GM18519 (cell line): ENCODE measurements at regions not wholly inside any gene's neighbourhood (a gene's known extent, or its start where the extent isn't known, plus 50 kb on each side); places are given as distances from the start of the nearest gene placed in this dataset.

Experiments
- ATAC-seq: cut with Tn5 transposase; IDR thresholded peaks from one replicate; pipeline ENCODE4 v1.9.1; 2021; ENCODE audit warnings: mild to moderate bottlenecking, moderate library complexity; ENCODE audit not compliant: unreplicated experiment, low FRiP score

DNA sequence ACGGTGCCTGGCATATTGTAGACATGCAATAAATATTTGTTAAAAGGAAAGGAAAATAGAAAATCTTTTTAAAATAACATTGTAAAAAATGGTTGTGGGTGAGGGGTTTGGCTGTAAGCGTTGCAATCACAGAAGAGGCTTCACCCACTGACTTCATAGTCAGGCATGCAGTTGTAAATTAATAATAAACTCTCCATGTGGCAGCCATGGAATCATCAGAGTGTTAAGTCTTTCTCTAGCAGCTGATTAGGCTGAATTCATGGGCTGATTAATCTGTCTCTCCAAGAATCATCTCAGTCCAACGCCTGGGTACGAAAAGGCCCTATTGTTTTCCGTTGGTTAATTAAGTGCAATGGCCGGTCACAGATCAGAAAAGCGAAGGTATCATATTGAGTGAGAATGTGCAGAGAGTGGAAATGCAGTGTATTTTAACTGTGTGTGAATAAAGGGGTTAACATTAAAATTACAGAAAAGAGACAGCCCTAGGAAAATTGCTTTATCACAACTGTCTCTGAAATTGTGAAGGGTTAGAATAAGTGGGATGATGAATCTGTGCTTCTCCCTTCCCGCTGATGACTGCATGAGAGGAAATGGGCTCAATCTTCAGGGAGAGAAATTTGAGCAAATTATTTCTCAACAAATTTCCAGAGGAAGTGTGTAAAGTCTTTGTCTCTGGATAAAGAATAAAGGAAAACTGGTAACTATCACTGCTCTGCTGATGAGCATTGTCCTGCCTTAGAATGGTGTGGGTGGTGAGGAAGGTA is 269.0 kb downstream of the FAM76B start:
- ATAC-seq: no peak

DNA sequence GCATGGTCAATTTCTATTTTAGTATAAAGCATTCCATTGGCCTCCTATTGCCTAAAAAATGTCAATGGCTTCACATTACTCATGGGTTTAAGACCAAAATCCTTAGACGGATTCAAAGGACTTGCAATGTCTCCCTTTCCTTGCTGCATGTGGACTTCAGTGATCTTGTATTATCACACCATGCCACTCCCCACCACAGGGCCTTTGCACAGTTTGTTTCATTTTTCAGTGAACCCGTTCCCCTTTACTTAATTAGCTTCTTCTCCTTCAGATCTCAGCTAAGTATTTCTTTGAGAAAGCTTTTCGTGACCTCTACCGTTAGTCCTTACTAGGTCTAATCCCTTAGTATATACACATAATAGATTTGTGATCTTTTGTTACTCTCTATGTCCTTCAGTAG is 269.7 kb downstream of the FAM76B start:
- no peak for ATAC-seq

DNA sequence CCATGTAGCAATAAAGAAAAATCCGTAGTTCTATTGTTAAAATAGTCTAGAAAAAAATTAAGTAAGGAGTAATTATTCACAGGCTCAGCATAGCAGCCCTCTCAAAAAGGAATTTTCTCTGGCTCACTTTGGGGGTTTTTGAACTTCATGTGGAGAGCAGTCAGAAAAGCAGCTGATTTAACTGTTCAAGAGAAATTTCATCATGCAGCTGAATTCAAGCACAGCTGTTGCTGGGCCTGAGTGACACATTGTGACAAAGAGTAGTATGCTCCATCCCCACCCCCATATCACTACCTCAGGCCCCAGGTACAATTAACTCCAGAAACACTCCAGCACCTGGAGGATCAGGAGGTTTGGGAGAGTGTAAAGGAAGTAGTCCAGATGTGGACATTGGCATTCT is 272.1 kb downstream of the FAM76B start:
- ATAC-seq: no peak

DNA sequence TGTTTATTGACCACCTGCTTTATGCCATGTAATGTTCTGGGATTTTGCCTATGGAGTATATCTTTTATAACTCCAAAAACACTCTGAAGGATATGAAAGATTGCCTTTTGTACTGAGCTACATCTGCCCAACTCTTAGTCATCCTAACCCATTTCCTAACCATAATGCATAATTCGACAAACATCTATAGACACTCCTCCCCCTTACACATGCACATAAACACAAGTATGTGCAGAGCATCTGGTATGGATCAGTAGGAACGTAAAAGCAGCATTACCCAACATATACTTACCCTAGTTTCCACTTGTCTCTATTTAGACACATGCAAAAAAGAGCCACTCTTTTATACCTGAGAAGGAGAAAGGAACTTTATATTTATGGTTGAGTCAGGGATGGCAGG is 272.8 kb downstream of the FAM76B start:
- no peak for ATAC-seq

DNA sequence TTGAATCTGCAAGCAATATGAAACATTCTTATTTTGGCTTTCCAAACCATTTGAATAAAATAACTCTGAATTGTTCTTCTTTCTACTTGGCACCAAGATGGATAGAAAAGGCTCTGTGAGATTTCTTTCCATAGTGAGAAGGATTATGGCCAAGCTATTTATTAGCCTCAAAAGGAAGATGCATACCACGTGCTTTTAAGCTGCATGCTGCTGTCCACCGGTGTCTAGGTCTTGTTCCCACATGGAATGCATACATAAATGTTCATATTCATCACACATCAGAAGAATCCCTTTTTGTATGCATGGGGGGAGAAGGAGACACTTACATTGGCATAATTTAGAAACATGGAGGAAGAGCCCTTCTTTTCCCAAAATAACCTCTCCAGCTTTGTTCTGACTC is 273.4 kb downstream of the FAM76B start:
- no peak for ATAC-seq

DNA sequence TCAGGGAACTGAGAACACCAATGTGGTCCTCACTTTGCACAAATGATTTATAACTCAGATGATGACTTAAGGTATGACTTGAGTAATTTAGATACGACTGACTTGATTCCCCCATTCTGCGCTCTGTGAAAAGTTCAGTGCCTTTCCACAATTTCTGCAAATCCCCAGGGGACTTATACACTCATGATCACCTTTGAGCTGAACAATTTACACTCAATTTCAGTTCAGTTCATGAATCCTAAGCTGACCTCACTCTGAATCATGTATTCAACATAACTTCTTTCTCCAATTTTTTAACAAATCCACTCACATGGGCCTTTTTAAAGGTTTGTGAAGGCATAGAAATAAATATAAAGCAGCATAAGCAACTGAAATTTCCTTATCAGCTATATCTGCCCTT is 274.2 kb downstream of the FAM76B start:
- ATAC-seq: no peak

DNA sequence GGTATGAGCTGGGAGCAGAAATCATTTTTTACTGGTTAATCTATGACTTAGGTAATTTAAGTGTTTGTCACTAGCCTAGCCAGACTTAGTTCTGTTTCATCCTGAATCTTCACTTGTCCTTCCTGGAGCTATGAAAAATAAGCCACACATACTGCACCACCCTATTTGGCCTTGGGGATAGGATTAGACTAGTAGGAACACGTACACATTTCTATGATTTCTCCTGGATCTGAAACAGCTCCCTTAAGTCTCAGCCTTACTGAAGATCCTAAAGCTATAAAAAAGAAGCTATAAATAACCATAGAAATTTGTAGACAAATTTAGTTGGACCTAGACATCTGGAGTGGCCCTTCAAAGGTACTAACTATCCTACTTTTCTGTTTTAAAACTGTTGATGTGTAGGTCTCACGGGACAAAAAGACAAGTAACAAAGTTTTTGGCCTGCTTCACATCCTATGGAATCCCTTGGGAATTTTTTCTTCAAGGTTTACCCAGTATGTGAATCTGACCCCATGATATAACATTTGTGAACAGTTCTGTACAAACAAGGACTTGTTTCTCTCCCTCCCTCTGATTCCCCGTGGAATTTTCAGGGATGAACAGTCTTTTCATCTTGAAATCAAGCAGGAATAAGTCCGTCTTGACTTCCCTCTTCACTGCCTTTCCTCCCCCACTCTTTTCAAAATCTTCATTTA is 275.0 kb downstream of the FAM76B start:
- ATAC-seq: no peak

DNA sequence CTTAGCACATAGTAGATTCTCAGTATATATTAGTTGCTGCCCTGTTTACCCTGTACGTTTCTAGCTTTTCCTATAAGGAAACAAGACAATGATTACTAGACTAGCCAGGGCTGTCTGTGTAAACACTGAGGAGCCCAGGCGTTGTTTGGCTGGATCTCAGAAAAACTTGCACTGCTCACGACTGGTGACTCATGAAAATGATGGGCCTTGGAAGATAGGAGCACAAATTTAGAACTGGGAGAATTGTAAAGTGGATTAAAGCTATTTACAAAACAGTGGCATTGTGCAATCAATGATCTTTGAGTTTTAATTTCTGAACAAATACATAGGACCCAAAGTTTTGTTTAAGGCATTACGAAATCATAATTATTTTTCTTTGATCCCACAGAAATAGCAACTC is 276.9 kb downstream of the FAM76B start:
- ATAC-seq: no peak

DNA sequence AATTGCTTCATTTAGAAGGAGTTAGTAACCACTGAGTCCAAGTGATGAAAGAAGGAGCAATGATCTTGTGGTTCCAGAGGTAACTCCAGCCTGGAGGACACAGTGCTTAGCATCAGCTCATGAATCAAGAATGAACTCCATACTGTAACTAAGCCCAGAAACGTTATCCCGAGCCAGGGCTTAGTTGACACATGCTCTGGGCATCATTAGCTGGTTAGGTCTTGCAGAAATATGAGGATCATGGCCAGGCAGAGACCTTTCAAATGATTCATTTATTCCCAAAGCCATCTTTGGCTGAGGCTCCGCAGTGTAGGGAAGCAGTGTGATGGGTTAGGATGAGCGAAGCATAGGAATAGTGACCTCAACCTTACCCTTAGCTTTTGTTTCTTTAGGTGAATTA is 277.4 kb downstream of the FAM76B start:
- no peak for ATAC-seq

DNA sequence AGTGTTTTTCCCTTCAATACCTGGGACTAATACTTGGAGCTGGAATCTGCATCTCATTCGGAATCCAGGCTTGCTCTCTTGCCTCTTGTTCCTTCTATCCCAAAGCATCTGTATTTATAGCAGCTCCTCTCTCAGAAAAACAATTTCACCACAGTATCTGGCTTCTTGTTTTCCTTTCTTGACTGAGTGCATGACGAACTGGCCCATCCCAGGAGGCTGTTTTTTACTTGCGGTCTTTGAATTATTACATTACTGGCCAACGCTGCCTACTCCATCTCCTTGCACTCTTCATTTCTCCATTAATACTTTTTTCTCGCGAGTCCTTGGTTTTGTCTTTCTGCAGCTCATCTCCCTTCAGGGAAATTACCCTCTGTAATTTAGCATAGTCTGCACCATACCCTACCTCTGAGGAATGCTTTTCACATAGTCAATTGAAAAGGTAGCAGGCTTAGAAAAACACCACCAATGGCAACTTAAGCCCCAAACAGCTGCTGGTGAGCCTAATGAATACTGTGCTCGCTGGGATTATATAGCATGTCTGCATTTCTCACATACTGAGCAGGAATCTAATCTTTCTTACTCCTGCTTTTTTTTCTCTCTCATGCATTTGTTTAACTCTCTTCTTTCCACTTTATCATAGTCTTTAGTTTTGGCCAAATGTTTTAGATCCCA is 277.4 kb upstream of the SESN3 start:
- no peak for ATAC-seq

DNA sequence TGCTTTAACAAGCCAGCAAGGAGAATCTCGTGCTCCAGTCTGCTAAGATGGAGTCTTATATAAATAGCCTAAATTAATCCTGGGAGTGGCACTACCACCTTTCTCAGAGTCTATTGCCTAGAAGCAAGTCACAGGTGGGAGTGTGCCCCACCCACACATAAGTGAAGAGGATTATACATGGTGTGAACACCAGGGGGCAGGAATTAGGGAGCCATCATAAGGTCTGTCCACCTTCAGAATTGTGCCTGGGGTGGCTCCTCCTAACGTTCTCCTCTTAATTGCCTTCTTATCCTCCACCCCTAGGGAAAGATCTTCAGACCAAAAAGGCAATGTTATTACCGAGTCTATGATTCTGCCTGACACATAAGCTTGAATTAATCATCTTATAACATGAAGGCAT is 276.8 kb upstream of the SESN3 start:
- no peak for ATAC-seq

DNA sequence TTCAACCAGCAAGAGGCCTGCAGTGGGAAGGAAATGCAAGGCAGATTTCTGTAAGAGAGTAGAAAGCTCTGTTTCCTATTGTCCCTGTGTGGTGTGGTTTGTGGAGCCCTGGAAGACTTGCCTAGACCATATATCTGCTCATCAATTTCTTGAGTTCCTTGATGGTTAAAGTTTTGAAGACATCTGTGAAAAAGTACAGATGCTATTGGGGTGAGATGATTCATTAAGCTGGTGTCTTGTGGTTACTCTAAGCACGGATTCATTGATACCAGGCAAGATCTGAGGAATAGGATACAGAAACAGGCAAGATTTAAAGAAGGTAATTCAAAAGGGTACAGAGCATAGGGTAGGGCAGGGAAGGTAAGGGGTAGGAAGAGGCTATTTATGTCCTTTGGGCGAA is 275.8 kb upstream of the SESN3 start:
- no peak for ATAC-seq

DNA sequence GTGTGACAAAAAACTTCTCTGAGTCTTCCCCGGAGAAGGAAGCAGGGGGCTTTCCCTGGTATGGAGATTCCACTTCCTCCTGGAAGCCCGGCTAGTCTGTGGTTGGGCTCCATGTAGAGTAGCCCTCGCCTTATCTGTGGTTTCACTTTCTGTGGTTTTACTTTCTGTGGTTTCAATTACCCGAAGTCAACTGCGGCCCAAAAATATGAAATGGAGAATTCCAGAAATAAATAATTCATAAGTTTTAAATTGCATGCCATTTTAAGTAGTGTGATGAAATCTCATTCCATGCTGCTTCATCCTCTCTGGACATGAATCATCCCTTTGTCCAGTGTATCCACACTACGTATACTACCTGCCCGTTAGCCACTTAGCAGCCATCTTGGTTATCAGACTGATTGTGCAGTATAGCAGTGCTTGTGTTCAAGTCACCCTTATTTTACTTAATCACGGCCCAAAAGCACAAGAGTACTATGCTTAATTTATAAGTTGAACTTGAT is 275.0 kb upstream of the SESN3 start:
- ATAC-seq: no peak

DNA sequence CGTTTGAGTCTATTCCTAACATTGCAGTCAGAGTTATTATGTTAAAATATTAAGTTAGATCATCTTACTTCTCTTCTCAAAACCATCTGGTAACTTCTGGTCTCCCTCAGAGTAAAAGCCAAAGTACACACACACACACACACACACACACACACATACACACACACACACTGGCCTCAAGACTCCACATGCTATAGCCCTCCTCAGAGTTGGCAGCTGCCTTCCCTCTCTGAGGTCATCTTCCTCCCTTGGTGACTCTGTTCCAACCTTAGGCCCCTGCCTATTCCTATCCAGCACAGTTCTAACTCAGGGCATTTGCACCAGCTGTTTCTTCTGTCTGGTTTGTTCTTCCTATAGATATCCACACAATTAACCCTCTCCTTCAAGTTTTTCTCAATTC is 272.0 kb upstream of the SESN3 start:
- no peak for ATAC-seq

DNA sequence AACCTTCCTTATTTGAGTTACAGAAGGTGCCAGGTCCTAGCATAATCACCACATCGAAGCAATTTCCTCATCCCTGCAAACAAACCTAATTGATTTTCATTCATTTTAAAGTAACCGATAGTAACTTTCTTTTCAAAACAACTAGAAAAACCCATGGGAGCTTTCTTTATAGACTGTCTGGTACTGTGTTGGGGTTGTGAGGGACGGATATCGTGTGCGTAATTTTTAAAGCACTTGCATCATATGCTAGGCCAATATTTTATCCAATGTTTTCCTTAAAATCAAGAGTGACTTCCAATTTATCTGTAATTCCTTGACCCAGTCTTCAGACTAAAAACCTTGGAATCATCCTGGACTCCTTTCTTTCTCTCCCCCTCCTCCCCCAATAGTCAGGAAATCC is 271.5 kb upstream of the SESN3 start:
- no peak for ATAC-seq

DNA sequence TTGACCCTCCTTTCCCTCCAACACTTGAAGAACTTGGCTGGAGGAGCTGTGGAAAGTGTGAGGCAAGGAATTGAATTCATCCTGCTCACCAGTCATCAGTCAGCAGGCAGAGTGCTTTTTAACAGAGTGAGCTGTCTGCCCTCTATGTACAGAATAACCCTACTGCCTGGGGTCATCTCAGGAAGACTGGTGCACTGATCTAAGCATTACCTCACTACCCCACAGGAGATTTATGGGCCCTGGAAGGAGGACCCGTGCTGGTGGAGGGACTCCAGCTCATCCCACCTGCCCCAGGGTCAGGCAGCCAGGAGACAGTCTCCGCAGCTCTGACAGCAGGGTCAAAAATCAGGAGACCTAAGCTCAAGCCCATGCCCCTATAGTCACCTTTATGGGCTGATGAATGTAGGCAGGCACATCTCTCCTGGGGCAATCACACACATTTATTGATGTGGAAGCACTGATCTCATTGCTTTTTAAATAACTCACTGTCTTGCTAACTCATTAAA is 270.8 kb upstream of the SESN3 start:
- no peak for ATAC-seq

DNA sequence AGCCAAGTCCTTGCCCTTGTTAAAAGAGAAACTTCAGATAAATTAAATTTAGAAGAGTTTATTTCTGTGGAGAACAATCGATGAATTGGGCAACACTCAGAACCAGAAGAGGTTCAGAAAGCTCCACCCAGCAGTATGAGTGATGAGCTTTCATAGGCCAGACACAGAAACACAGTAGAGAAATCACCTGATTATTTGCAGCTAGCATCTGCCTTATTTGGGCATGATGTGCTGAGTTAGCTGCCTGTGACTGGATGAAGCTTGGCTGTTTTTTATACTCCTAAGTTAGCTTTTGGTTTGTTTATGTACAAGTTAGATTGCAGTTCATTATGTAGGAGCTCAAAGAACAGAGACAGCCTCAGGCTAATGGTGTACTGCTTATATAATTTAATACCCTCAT is 269.5 kb upstream of the SESN3 start:
- no peak for ATAC-seq

DNA sequence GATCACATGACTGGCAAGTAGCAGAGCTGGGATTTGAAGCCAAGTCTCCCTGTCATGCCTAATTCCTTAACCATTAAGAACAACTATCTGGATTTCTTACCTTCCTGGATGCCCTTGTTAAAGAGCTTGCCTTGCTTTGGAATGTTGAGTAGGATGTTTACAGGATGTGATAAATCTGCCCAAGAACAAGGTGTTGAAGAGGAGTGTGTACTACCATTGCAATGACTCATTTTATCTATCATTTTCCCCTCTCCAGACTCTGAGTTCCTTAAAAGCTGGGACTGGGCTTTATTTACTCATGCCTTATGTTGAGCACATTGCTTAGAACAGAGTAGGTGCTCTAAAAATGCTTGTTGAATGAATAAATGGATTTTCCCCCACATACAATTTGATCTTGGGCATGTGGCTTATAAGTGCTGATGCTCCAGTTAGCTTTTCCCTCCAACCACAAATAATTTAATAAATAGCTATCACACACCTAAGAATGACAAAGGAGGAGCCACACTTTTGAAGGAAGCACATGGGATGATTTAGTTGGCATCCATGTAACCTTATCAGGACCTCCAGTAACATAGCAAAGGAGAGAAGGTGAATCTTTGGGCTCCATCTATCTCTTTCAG is 268.6 kb upstream of the SESN3 start:
- no peak for ATAC-seq

DNA sequence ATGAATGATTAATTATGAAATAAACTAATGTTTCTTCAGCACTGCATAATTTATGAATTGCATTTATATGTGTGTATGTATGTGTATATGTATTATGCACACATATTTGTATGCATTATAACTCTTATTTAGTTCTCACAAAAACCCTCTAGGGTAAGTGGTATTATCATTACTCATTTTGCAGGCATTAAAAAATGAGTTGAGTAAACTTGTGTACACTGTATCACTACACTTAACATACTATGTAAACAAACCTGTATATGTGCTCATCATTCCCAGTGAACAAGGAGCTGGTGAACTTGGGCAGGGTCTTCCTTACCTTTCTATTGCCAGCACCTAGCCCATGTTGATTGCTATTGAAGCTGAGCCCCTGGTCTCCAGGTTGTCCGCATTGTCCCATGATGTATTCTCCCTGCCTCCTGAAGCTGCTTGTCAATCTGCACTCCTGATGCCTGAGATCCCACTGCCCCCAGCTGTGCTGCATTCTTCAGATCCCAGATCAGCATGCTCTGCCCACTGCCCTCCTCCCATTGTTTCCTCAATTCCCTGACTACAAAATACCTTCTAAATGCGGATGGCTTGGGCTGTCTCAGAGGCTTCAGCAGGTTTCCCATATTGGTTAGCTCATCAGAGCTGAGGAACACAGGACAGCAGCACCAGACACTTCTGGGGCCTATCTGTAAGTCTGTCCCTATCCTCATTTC is 267.9 kb upstream of the SESN3 start:
- no peak for ATAC-seq

DNA sequence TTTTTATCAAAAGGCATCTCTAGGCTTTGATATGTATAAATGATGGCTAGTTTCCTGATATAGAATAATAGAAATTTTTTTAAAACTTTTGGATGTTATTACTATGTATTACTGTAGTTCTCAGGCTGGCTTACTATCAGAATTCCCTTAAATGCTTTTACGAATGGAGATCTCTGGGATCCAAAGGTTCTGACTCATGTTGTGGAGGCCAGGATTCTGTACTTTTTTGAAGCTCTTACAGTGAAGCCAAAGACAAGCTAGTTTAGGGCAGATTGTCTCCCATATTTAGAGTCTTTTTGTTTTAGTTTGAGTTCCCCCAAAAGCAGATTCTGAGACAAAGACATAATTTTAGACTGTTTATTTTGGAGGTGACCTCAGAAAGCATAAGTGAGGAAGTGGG is 265.9 kb upstream of the SESN3 start:
- ATAC-seq: no peak
